Limb (tissue), 2 donors: ENCODE measurements at regions not wholly inside any gene's neighbourhood (a gene's known extent, or its start where the extent isn't known, plus 50 kb on each side); places are given as distances from the start of the nearest gene placed in this dataset.
A peak's percentile ranks its signal among the peaks of the same experiment; 100 is the strongest.
"Not testable (repeated sequence)": the region's sequence is repeated elsewhere in the genome, so short reads cannot be mapped to it uniquely, and the experiment has no call there.

Experiments
- DNase-seq, 2 donors: peaks; one replicate each; pipeline ENCODE4 v3.0.0-alpha.2; 2016; ENCODE audit errors: extremely low spot score in 2 of 2

- peak; percentile 41 to 90 for DNase-seq
Measured at GRCh38 chr12:8390001-8390777, 65.6 kb upstream of the CLEC6A start.

- DNase-seq = peak; percentile 18 to 87
Measured at GRCh38 chr12:8396225-8397071, 59.3 kb upstream of the CLEC6A start.

GRCh38 chr12:8397378-8397777 is 58.4 kb upstream of the CLEC6A start:
- not testable (repeated sequence) for DNase-seq

- peak in 1 of 2 donors; percentile 36 for DNase-seq
Measured at GRCh38 chr12:8399496-8400034, 56.2 kb upstream of the CLEC6A start.

- not testable (repeated sequence) for DNase-seq
Measured at GRCh38 chr12:8403834-8404233, 51.9 kb upstream of the CLEC6A start.

GRCh38 chr12:8404341-8404740 is 51.4 kb upstream of the CLEC6A start:
- DNase-seq = not testable (repeated sequence)
